ENCODE measurements at regions not wholly inside any gene's neighbourhood (a gene's known extent, or its start where the extent isn't known, plus 50 kb on each side); places are given as distances from the start of the nearest gene placed in this dataset.

- TF ChIP-seq Cebpa-rat (IDR thresholded peaks at IDR 0.05) = no peak
- Histone ChIP-seq H3K36me3 (no peaks in the 10 kb centered on the region), H3K4me1 (peaks cover 46% of the 10 kb centered on the region), H4K20me1 (no peaks in the 10 kb centered on the region), H3K9ac (no peak overlapping the region), H3K4me2 (no peak overlapping the region), H3K27ac (no peak overlapping the region), H3K9me3 (no peaks in the 10 kb centered on the region), H3K27me3 (no peaks in the 10 kb centered on the region), H3K4me3 (no peak overlapping the region)
Observed at GRCh38 chr9:135023786-135024405, 63.6 kb upstream of the OLFM1 start.

- Histone ChIP-seq H3K27ac (no peak overlapping the region), H3K9me3 (no peaks in the 10 kb centered on the region), H3K27me3 (no peaks in the 10 kb centered on the region), H3K9ac (no peak overlapping the region), H3K4me3 (no peak overlapping the region), H3K36me3 (no peaks in the 10 kb centered on the region), H4K20me1 (no peaks in the 10 kb centered on the region), H3K4me2 (peak overlapping the region; percentile 81), H3K4me1 (peaks cover 42% of the 10 kb centered on the region)
- TF ChIP-seq Cebpa-rat (IDR thresholded peaks at IDR 0.05) = no peak
Observed at GRCh38 chr9:135029463-135029862, 58.0 kb upstream of the OLFM1 start.

DNA sequence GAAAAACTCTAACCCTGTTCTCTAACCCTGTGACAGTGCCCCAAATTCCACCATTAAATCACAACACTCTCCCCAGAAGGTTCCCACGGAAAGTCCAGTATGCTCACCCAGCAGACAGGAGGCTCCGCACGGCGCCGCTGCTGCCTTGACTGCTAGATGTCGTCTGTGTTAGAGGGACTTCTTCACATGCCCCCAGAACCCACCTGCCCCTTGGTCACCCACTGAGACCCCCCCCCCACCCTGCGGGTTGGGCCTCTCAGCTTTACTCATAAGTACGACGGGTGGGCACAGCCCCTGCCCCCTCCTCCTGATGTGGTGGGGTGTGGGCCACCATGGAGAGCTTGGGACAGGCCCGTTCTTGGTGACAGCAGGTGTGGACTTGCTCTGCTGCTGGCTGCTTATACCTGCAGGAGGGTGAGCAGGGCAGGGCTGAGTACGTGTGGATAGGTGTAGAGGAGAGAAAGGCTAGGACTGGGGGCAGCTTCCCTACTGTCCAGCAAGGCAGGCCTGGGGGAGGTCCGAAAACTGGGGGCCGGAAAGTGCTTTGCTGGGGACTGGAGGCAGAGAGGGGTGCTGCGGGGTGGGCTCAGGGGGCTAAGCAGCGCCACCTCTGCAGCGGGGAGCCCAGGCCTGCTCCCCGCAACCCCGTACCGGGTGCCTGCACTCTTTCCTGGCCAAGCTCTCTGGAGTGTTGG is 57.5 kb upstream of the OLFM1 start:
- H3K36me3 ChIP-seq = no peaks in the 10 kb centered on the region
- no peaks in the 10 kb centered on the region for H4K20me1 ChIP-seq
- H3K4me2 ChIP-seq = peak overlapping the region; percentile 81
- H3K4me3 ChIP-seq = 0 out of 2 replicates have a peak overlapping the region, but pooled peaks have one; percentile 8
- no peak overlapping the region for H3K9ac ChIP-seq
- no peaks in the 10 kb centered on the region for H3K27me3 ChIP-seq
- no peaks in the 10 kb centered on the region for H3K9me3 ChIP-seq
- no peak for TF ChIP-seq Cebpa-rat (IDR thresholded peaks at IDR 0.05)
- no peak overlapping the region for H3K27ac ChIP-seq
- peaks cover 48% of the 10 kb centered on the region for H3K4me1 ChIP-seq

DNA sequence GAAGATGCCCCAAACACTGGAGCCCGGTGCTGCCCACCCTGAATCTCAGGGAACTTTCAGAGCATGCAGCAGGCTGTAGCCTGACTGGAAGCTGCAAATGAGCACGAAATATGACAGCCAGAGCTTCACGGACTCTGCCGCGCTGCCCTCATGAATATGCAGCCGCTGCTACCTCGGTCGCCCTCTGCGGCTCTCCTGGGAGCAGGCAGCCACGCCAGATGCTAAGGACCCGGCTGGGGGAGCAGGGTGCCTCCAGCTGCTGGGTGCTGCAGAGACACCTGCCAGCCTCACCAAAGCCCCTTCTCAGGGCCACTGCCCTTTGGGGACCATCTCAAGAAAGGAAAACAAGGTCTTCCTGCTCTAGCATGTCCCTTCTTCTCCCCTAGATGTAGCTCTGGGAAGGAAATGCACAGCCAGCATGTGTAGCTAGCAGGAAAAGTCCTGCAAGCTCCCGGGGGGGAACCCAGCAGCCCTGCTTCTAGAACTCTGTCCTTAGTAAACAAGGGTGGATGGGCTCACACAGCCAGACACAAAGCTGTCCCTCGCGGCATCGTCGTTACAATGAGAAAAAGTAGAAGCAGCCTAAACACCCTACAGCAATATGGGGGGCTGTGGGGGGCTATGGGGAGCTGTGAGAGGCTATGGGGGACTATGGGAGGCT is 56.8 kb upstream of the OLFM1 start:
- peak overlapping the region; percentile 8; the same call in 1 of the 2 replicates for H3K4me3 ChIP-seq
- no peak overlapping the region; the same call in 1 of the 2 replicates for H3K27ac ChIP-seq
- no peak overlapping the region for H3K9ac ChIP-seq
- no peaks in the 10 kb centered on the region for H4K20me1 ChIP-seq
- no peak for TF ChIP-seq Cebpa-rat (IDR thresholded peaks at IDR 0.05)
- H3K9me3 ChIP-seq = no peaks in the 10 kb centered on the region
- H3K27me3 ChIP-seq = no peaks in the 10 kb centered on the region
- peak overlapping the region; percentile 81 for H3K4me2 ChIP-seq
- no peaks in the 10 kb centered on the region for H3K36me3 ChIP-seq
- peaks cover 54% of the 10 kb centered on the region for H3K4me1 ChIP-seq

DNA sequence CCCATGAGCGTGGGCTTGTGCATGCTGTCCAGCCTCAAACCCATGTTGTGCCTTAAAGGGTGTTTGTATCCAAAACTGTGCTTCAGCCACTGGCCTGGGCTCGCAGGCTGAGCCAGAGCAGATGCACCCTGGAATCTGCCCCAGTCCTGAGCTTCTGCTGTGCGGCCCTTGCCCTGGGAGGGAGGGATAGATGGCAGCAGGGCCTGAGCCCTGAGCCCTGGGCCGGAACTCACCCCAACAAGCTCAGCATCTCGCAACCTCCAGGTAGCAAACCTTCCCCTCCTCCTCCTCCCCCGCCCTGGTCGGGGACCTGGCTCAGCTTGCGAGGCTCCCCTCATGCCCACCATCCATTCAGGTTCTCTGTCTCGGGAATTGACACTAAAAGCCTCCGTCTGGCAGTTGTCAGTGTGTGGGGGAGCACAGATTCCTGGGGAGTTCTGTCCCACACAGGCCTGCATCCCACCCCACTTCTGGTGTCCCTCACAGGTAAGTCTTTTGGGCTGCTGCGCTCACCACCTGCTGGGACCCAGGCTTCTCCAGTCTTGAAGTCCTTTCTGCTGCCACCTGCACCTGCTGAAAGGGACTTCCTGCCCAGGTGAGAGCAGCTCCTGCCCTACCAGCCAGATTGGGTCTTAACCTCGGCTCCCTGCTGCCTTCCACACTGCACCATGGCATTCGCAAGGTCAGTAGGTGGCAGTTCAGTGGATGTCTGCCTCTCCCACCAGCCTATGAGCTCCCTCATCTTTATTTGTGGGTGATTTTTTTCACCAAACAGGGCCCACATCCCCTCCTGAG is 55.2 kb upstream of the OLFM1 start:
- no peaks in the 10 kb centered on the region for H3K9me3 ChIP-seq
- peak overlapping the region; percentile 45 for H3K4me2 ChIP-seq
- H3K36me3 ChIP-seq = no peaks in the 10 kb centered on the region
- TF ChIP-seq Cebpa-rat (IDR thresholded peaks at IDR 0.05) = no peak
- no peaks in the 10 kb centered on the region for H4K20me1 ChIP-seq
- H3K9ac ChIP-seq = no peak overlapping the region
- no peak overlapping the region for H3K27ac ChIP-seq
- H3K27me3 ChIP-seq = no peaks in the 10 kb centered on the region
- H3K4me3 ChIP-seq = no peak overlapping the region
- peaks cover 70% of the 10 kb centered on the region for H3K4me1 ChIP-seq

DNA sequence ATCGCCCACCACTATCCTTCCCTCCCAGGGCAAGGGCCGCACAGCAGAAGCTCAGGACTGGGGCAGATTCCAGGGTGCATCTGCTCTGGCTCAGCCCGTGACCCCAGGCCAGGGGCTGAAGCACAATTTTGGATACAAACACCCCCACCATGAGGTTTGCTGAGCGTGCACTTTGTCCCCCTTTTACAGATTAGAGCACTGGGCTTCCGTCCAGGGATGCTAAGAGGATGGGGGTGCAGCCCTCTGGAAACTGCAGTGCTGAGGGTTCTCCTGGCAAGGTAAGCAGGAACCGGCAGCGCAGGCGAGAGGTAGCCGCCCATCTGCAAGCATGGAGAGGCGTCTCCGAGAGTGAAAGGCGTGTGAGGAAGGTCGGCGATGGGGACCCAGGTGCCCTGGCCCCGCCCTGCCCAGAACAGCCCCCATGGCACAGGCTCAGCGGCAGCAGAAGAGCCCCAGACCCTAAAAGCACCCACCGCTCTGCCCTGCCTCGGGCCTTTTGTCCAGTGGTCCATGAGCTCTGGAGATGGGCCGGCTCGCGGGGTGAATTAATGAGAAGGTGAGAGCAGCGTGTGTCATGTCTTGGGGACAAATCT is 54.5 kb upstream of the OLFM1 start:
- Histone ChIP-seq H3K4me2 (peak overlapping the region; percentile 45; the same call in 1 of the 2 replicates), H3K27ac (no peak overlapping the region), H3K9ac (no peak overlapping the region), H3K27me3 (no peaks in the 10 kb centered on the region), H3K4me1 (peaks cover 77% of the 10 kb centered on the region), H3K36me3 (no peaks in the 10 kb centered on the region), H3K4me3 (no peak overlapping the region), H3K9me3 (no peaks in the 10 kb centered on the region), H4K20me1 (no peaks in the 10 kb centered on the region)
- TF ChIP-seq Cebpa-rat (IDR thresholded peaks at IDR 0.05) = no peak

GRCh38 chr9:135033487-135033886 is 54.0 kb upstream of the OLFM1 start:
- no peaks in the 10 kb centered on the region for H3K36me3 ChIP-seq
- no peak overlapping the region for H3K4me3 ChIP-seq
- no peaks in the 10 kb centered on the region for H3K27me3 ChIP-seq
- peaks cover 82% of the 10 kb centered on the region for H3K4me1 ChIP-seq
- H4K20me1 ChIP-seq = no peaks in the 10 kb centered on the region
- no peak overlapping the region for H3K9ac ChIP-seq
- H3K4me2 ChIP-seq = no peak overlapping the region
- TF ChIP-seq Cebpa-rat (IDR thresholded peaks at IDR 0.05) = no peak
- no peak overlapping the region for H3K27ac ChIP-seq
- no peaks in the 10 kb centered on the region for H3K9me3 ChIP-seq

GRCh38 chr9:135034106-135034505 is 53.4 kb upstream of the OLFM1 start:
- no peak for TF ChIP-seq Cebpa-rat (IDR thresholded peaks at IDR 0.05)
- H3K9ac ChIP-seq = no peak overlapping the region
- H3K36me3 ChIP-seq = no peaks in the 10 kb centered on the region
- peaks cover 86% of the 10 kb centered on the region for H3K4me1 ChIP-seq
- no peaks in the 10 kb centered on the region for H4K20me1 ChIP-seq
- H3K9me3 ChIP-seq = no peaks in the 10 kb centered on the region
- no peak overlapping the region for H3K4me3 ChIP-seq
- H3K4me2 ChIP-seq = no peak overlapping the region
- H3K27me3 ChIP-seq = no peaks in the 10 kb centered on the region
- no peak overlapping the region for H3K27ac ChIP-seq

Data from BLaER1 (cell line).